Kidney epithelial cell (primary cell): ENCODE measurements at regions not wholly inside any gene's neighbourhood (a gene's known extent, or its start where the extent isn't known, plus 50 kb on each side); places are given as distances from the start of the nearest gene placed in this dataset.

Experiments used
- DNase-seq: peaks from one replicate; pipeline ENCODE4 v3.0.0-alpha.2; 2010; ENCODE audit warnings: low read depth
- H3K27me3 ChIP-seq: 2 replicates; pipeline ENCODE4 v1.6.0; 2011; ENCODE audit warnings: low read length; ENCODE audit not compliant: control insufficient read depth, insufficient read depth
- H3K36me3 ChIP-seq: 2 replicates; pipeline ENCODE4 v1.5.1; 2011; ENCODE audit warnings: low read length; ENCODE audit not compliant: control insufficient read depth, insufficient read depth
- H3K4me3 ChIP-seq: 2 replicates; pipeline ENCODE4 v1.5.1; 2011; ENCODE audit warnings: low read depth, mild to moderate bottlenecking, control low read depth, low read length
- TF ChIP-seq, protein P1 (sequence below): IDR thresholded peaks from 2 replicates; pipeline ENCODE4 v1.5.1; 2011; ENCODE audit warnings: mild to moderate bottlenecking, moderate library complexity, low read length, control low read depth, inconsistent platforms; ENCODE audit not compliant: insufficient read depth, poor library complexity, severe bottlenecking

DNA sequence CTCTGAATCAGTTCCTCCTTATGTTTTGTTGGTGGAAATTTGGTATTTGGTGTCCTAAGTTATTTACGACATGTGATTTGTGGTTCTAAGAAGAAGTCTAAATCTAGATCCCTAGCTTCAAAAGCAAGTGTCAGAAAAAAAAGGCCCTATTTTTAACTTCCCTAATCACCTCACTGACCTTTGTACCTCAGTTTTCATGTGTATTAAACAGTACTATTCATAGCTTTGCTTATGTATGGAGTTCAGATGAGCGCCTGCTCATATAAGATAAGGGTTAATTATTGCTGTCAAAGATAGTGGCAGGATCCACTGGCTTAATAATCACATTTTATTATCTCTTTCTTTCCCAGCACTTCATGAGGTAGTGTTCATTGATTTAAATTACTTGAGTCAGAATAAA, 318.2 kb downstream of the PARP8 start:
- H3K36me3 ChIP-seq = no peaks in the 10 kb centered on the region
- no peaks in the 10 kb centered on the region for H3K27me3 ChIP-seq
- TF ChIP-seq, protein P1, sequence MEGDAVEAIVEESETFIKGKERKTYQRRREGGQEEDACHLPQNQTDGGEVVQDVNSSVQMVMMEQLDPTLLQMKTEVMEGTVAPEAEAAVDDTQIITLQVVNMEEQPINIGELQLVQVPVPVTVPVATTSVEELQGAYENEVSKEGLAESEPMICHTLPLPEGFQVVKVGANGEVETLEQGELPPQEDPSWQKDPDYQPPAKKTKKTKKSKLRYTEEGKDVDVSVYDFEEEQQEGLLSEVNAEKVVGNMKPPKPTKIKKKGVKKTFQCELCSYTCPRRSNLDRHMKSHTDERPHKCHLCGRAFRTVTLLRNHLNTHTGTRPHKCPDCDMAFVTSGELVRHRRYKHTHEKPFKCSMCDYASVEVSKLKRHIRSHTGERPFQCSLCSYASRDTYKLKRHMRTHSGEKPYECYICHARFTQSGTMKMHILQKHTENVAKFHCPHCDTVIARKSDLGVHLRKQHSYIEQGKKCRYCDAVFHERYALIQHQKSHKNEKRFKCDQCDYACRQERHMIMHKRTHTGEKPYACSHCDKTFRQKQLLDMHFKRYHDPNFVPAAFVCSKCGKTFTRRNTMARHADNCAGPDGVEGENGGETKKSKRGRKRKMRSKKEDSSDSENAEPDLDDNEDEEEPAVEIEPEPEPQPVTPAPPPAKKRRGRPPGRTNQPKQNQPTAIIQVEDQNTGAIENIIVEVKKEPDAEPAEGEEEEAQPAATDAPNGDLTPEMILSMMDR = no peak
- DNase-seq = no peak
- H3K4me3 ChIP-seq = no peak overlapping the region

DNA sequence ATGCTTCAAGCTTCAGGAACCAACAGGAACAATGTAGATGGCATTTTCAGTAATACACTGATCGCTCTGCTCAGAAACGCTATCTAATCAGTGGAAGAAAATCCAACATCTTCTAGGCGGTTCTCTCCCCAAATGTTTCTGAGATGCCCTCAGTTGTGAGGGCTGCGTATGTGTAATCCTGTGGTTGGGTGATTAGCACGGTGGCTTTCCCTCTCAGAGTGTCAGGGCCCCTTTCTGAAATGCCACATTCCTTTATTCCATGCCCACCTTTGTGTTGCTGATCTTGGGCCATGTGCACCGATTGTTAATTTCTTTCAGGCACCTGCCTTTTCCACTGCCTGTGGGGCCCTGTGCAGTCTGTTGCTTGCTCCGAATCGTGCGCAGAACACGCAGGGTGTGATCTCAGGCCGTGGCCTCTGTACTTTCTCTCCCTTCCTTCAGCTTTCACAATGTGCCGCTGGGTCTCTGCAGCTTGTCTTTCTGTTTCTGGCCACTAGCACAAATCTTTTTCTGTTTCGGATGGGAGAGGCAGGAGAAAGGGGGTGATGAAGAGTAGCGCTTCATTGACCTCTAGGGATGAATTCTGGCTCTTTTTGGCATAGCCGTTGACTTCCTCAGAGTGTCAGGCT, 324.0 kb downstream of the PARP8 start:
- Histone ChIP-seq H3K27me3 (no peaks in the 10 kb centered on the region), H3K36me3 (no peaks in the 10 kb centered on the region), H3K4me3 (no peak overlapping the region)
- DNase-seq = no peak
- TF ChIP-seq, protein P1 = no peak

DNA sequence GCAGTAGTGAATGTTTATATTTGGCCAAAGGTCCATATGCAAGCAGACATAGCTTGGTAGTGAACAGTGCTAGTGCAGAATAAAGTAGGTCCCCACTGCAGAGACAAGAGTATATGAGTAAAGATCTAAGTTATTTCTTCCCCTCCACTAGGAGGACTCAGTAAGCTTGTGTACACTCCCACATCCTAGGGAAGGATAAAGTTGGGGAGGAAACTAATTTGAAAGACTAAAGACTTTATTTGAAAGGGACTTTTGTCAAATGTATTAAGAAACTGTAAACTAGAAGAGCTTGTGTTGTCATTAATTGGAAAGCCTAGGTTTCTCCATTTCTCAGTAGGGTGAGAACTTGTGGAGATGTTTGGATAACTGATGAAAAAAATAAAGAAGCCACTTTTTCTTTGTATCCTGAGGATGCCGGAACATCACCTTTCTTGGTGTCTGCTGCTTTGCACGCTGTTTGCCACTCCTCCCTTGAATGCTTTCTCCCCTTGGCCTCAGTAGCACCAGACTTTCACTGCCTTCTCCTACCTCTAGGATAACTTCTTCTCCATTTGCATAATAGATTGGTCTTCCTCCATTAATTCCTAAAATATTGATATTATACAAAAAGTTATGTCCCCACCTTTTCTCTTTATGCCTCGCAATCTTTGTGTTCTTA, 329.0 kb downstream of the PARP8 start:
- no peak for DNase-seq
- H3K36me3 ChIP-seq = no peaks in the 10 kb centered on the region
- TF ChIP-seq, protein P1 = no peak
- no peak overlapping the region for H3K4me3 ChIP-seq
- no peaks in the 10 kb centered on the region for H3K27me3 ChIP-seq

DNA sequence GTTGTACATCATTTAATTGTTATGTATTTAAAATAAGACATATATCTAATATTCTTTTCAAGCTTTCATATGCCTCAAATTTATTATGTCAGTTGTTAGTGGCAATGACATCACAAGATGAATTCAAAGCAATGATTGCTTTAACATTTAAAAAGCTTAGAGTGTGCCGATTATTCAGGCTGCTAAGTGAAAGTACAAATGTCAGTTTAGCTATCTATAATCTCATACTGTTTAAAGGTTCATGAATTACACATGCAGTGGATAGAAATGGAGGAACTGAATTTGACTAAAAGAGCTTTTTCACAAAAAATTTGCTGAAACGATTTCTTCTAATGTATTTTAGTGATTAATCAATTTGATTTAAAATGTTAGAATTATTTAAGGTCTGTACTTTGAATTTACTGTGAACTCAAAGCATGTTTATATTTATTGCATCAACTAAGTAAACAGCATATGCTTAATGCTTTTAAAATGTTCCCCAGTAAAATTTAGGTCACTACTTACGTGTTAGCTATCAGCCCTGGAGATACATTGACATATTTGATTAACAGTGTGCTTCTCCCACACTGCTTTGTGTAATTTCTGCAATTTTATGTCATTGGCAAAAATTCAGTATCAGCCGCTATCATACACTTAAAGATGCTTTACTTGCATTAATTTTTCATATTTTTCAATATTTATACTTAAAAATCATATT, 334.9 kb downstream of the PARP8 start:
- Histone ChIP-seq H3K4me3 (no peak overlapping the region), H3K36me3 (no peaks in the 10 kb centered on the region), H3K27me3 (no peaks in the 10 kb centered on the region)
- TF ChIP-seq, protein P1 = no peak
- no peak for DNase-seq

DNA sequence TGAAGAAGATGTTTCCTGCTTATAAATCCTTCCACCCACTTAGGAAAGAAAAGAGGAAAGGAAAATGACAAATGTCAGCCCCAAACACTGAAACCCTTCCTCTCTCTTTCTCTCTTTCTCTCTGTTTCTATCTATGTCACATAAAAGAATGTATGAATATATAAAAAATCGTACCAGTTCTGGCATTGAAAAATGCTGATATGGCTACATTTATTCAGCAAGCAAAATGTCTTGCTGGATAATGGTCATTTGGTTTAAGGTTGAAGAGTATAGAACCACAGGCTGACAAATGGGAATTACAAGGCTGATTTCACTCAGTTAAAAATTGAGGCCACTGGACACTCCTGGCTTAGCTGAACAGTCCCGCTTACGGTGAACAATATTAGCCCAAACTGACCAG, 335.9 kb downstream of the PARP8 start:
- H3K27me3 ChIP-seq = no peaks in the 10 kb centered on the region
- DNase-seq = no peak
- TF ChIP-seq, protein P1 = no peak
- no peaks in the 10 kb centered on the region for H3K36me3 ChIP-seq
- no peak overlapping the region for H3K4me3 ChIP-seq
